ENCODE measurements at regions not wholly inside any gene's neighbourhood (a gene's known extent, or its start where the extent isn't known, plus 50 kb on each side); places are given as distances from the start of the nearest gene placed in this dataset.

DNA sequence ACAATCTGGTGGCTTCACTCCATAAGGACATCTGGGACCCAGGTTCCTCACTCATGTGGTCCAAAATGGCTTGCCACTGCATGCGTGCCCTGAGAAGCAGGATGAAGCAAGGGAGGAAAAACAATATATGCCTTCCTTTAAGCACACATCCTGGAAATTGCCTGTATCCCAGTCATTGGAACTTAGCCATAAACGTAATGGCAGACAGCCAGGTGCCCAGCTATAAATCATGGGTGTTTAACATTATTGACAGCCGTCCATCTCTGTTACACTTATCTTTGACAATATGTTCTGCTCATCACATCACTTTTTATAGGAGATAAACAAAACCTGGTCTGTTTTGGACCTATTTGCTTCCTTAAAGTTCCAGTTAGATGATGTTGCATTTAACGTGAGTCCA lies 181.0 kb downstream of the AASDH start:
- no peak for DNase-seq (ENCODE audit: low spot score)

DNA sequence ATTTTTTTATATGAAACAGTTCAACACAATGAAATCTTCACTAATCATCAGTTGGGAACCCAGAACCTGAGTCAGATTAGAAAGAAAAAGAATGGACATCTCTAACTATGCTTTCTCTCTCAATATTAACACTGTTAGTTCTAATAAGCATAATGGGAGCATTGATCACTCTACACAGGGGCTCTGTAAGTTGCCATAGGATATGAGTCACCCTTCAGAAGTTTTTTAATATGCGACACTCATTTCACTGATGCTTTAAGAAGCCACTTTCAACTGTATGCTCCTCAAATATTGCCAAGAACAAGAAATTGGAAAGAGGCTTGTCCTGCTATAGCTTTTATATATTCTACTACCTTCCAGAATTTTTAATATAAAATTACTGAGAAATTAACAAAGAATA lies 187.0 kb downstream of the AASDH start:
- no peak for DNase-seq (ENCODE audit: low spot score)

DNA sequence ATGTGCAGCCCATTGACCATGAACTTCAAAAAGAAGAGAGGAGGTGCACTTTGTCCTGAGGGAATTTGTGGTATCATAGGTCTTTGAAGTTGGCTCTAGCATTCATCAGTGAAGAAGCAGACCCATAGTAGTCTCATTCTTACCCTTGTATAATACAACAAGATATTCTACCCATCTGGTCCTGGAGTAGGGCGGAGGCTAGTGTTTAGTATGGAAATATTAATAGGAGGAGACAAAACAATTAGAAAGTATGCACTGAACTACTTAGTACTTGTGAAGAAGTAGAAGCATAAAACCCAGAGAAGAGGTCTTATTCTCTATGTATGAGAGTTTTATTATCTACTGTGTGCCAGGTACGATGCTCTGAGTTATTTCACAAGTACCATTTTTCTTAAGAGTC lies 189.0 kb downstream of the AASDH start:
- DNase-seq (ENCODE audit: low spot score) = no peak

DNA sequence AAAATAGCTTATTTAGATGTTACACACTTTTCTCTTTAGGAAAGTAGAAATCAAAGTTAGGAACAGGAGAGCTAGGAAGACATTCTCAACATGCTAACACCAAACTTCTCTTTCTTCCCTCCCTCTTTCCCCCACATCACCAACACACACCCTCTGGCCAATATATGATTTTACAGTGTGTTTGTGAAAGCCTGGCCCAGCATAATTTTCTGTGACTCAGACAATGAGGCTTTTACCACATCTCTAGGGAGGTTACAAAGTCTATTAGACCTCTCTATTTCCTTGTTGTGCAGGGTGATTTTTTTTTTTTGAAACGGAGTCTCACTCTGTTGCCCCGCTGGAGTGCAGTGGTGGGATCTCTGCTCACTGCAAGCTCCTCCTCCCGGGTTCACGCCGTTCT lies 189.9 kb downstream of the AASDH start:
- no peak for DNase-seq (ENCODE audit: low spot score)

DNA sequence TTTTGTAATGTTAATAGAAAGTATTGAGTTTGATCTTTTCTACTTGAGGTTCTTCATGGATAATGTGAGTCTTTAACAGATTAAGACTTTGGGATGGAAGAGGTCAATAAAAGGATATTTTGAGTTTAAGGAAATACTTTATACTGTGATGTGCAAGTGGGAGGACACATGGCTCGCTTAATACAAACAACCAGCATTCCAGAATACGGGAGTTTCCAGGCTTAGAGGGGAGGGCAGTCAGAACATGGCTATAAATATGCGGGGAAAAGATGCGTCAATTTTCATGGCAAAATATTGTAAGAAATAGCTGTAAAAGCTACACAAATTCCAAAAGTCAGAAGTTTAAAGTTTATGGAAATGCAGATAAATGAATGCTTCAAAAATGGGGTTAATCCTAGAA lies 192.3 kb downstream of the AASDH start:
- no peak for DNase-seq (ENCODE audit: low spot score)

DNA sequence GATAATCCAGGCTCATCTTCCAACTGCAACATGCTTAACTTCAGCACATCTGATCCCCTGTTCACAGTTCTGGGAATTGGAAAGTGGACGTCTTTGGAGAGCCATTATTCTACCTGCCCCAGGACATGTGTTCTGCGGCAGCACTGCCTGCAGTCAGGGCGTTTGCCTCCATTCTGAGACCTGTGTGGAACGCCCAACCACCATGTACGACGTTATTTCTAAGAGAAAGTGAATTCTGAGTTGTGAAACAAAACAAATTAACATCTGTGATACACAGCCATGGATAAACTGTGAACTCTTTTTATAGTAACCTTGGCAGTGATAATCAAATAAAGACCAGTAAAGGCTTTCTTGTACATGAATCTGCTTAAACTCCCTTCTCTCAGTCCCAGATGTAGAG lies 195.8 kb downstream of the AASDH start:
- DNase-seq (ENCODE audit: low spot score) = no peak

DNA sequence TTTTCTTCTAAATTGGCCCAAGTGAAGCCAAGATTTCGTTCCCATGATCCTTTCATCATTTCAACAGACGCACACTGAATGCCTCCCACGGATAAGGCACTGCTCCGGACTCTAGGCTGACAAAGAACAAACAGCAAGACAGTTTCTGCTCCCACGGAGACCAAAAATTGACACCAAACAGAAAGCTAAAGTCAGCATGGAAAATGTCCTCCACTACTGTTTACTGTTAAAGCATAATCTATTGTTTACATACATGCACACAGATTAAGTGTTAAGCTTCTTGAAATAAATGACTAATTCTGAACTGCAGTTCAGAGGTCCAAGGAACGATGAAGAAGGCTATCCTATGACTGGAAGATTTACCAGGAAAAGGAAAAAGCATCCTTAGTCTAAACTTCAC lies 199.6 kb downstream of the AASDH start:
- DNase-seq (ENCODE audit: low spot score) = no peak

DNA sequence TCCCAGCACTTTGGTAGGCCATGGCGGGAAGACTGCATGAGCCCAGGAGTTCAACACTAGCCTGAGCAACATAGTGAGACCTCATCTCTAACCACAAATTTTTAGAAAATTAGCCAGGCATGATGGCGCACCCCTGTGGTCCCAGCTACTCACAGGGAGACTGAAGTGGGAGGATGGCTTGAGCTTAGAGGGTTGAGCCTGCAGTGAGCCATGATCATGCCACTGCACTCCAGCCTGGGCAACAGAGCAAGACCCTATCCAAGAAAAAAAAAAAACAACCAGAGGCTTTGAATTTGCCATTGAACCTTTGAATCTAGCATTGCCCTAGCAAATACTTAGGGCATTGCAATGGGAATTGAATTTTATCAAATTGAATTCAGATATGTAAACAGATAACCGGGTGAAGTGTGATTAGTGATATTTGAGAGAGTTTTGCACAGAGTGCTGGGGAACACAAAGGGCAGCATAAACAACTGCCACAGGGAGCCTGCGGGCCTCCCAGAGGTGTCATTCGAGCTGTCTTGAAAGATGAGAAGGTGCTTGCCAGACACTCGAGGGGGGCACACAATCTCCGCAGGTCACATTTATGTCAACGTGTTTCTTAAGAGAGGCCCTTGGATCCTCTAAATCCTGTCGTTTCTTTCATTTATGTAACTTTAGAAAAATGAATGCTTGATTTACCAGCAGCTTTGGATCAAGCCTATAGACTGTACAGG lies 200.3 kb downstream of the AASDH start:
- no peak for DNase-seq (ENCODE audit: low spot score)

DNA sequence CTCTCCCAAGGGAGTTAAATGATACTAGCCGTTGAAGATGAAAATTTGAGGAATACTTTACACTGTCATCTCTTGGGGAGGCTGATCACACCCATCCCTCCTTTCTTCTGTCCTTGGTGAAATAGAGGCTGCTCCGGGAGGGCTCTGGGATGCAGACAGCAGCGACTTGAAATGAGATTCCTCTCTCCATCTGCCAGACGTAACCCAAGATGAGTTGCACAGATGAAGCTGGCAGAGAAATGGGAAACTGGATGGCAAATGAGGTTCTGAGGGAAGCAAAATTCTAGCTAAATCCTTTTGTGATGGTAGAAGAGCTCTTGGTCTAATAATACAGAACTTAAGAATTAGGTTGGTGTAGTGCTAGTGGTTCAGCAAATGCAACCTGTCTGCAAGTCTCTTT lies 201.4 kb downstream of the AASDH start:
- no peak for DNase-seq (ENCODE audit: low spot score)

DNA sequence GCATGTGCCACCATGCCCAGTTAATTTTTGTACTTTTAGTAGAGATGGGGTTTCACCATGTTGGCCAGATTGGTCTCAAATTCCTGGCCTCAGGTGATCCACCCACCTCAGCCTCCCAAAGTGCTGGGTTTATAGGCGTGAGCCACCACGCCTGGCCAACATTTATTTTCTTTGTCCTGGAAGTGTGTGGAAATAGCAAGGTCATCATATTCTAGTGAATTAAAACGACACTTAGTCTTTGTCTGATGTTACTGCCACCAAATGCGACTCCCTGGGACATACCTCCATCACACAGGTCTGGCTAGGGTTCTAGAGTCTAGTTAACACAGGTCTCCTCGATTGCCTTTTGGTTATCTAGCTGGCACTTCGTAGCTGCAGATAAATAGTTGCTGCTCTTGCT lies 203.1 kb downstream of the AASDH start:
- no peak for DNase-seq (ENCODE audit: low spot score)

DNA sequence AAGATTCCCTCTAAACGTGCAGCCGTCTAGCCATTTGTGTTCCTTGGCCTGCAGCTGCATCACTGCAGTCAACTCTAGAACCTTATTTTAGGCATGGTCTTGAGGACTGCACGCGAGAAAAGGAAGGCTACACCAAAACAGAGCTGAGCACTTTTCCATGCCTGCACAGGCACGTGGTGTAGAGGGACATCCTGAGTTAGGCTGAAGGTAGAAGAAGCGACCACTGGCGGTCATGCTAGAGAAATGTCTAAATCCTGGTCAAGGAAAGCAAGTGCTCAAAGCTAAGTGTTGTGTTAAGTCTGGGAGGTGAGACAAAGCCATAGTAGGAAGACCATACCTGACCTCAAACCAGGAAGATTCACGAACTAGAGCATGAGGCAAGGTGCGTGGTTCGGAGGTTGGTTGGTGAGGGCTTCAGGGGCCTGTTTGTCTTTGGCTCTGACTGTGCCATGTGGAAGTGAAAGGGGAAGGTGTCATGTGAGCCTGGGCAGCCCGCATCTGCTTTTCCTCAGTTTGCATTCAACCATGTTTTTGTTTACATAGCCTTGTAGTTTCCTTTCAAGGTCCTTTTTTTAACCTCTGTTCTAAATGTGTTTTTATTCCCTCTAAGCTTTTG lies 203.8 kb downstream of the AASDH start:
- DNase-seq (ENCODE audit: low spot score) = no peak

DNA sequence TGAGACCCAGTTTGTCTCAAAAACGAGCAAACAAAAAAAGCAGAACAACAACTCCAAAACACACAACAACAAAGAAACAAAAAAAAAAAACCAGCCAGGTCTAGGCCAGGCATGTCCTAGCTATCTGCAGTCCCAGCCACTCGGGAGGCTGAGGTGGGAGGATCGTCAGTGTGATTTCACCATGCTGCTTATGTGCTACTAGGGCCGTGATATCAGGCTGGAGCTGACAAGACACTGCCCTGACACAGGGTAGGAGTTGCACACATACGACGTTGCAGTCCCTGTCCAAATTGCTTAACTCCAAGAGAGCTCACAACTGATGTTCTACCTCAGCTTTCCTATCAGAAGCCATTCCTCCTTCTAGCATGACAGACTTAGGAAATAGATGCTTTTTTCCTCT lies 204.9 kb downstream of the AASDH start:
- DNase-seq (ENCODE audit: low spot score) = no peak

DNA sequence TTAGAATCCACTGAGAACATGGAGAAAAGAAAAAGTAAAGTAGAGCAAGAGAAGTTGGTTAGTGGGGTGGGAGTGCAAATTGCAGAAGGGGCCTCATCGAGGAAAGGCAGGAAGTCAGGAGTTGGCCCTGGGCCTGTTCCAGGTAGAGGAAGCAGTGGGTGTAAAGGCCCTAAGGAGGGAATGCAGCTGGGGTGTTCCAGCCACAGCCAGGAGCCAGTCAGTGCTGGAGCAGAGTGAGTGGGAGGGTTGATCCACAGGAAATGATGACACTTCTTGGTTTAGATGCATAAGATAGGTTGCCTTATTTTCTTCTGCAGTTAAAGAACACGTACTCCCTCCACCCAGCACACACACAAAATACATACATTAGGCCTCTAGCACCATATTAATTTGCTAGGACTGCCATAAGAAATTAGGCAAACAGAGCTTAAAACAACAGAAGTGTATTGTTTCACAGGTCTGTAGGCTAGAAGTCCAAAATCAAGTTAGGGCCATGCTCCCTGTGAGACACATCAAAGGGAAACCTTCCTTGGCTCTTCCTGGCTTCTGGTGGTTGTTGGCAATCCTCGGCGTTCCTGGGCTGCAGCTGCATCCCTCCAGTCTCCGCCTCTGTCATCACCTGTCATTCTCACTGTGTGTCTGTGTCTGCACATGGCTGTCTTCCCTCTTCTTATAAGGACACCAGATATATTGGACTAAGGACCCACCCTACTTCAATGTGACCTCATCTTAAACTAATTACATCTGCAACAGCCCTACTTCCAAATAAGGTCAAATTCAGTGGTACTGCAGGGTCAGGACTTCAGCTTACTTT lies 205.9 kb downstream of the AASDH start:
- DNase-seq (ENCODE audit: low spot score) = no peak

DNA sequence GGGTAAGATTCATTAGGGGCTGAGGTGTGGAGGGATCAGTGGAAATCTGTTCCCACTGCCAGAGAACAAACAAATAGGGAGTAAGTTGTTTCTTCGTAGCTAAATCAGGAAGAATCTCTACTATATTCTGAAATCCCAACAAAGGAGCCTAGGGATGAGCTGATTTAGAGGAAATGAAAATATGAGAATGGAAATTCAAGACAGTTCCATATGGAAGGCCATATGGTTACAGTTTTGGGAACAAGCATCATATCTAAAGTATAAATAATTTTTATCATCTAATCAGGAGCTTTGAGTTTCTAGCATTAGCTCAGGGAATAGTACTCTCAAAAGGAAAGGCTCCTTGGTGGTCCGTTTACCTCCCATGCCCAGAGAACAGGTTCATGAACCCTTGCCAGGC lies 218.2 kb downstream of the AASDH start:
- DNase-seq (ENCODE audit: low spot score) = no peak

DNA sequence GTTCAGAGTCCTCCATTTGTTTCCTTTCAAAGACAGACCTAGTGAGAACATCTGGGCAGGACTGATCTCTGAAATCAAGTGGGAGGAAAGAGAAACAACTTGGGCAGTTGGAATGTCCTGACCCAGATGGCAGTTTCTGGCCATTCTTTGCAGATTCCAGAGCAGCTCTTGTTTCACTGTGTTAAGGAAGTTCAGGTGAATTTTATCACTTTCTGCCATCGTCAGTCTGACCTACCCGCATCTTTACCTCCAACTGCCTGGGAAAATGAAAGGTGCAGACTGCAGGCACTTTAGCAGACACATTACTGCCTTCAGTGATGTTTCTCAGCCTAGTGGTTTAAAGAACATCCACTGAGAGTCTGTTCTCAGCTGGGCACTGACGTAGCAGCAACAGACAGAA lies 216.2 kb downstream of the CEP135 start:
- DNase-seq (ENCODE audit: low spot score) = no peak

DNA sequence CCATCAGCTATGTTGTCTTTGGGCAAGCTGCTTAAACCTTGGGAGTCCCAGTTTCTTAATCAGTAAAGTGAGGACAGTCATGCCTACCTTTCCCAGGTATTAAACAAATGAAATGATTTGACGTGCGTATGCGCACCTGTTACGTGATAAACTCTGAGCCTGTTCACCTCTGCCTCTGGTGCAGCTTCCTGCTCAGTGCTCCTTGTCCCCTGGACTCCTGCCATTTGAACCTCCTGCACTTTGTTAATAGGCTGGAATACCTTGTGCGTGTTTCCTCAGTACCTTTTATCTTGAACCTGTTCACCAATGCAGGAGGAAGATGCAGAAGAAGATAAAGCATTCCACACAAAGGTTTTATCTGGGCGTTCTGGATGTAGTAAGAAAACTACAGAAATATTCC lies 211.9 kb downstream of the CEP135 start:
- DNase-seq (ENCODE audit: low spot score) = no peak

DNA sequence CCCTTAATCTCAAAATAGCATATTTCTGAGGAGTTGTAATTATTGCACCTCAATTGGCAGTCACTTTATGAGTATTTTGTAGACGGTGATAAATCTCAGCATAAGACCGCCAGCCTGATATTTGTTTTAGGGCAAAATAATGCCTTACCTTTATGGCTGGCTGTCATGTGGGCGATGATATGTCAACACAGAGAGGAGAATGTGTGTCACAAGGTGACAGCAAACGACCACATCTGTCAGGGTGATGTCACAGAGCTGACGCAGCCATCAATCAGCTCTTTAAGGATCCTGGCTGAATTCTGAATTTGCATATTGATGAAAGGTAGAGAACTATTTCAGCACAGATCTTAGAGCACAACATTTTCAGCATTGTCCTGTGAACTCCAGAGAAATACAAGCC lies 209.7 kb downstream of the CEP135 start:
- no peak for DNase-seq (ENCODE audit: low spot score)

DNA sequence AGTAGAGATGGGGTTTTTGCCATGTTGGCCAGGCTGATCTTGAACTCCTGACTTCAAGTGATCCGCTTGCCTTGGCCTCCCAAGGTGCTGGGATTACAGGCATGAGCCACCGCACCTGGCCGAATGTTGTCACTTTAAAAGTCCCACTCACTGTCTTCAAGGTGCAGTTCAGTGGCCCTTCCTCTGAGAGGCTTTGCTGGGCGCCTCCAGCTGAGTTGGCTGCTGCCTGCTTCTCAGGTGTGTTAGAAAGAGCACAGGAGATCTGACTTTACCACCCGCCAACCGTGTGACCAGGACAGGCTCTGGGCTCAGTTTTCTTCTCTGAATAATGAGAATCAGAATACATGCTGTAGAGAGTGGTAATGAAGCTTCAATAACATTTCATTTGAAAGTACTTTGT lies 207.4 kb downstream of the CEP135 start:
- DNase-seq (ENCODE audit: low spot score) = no peak

DNA sequence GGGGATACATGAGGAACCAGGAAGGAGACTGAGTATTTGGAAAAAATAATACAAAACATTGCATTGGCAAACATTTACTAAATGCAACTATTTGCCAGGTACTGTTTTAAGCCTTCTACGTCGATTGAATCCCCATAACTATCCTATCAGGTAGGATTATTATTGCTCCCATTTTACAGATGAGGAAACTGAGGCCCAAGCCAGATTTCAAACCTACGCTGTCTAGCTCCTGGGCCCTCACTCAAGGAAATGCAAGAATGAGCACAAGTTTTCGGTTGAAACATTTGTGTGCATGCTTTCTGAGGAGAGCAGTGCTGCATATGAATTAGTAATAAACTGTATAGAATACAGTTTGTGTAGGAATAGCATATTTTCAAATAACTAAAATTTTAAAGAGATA lies 206.7 kb downstream of the CEP135 start:
- DNase-seq (ENCODE audit: low spot score) = no peak

DNA sequence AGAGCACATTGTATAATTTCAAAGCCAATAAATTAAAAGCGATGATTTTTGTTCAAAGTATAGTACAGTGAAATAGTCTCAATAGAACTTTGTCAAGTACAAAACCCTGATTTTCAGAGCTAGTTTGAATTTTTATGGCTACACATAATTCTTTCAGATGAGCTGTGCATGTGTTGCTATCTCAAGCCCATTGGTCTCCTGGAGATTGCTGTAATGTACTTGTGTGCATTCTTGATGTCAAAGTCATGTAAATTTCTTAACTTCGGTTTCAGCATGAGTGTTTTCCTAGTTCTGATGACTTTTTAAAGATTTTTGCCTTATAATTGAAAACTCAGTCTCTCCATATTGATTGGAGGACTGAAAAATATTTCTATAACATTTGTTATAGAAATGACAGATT lies 200.8 kb downstream of the CEP135 start:
- DNase-seq (ENCODE audit: low spot score) = no peak

DNA sequence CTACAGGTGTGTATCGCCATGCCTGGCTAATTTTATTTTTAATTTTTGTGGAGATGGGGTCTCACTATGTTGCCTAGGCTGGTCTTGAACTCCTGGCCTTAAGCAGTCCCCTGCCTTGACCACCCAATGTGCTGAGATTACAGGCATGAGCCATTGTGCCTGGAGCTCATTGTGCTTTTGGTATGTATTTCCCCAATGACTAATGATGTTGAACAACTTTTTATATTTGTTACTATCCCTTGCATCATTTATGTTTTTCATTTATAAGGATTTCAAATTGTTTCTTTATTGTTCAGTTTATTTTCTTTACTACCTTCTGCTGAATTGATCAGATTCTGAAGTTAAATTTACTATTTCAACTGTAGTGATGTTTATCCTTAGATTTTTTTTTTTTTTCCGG lies 199.7 kb downstream of the CEP135 start:
- no peak for DNase-seq (ENCODE audit: low spot score)

DNA sequence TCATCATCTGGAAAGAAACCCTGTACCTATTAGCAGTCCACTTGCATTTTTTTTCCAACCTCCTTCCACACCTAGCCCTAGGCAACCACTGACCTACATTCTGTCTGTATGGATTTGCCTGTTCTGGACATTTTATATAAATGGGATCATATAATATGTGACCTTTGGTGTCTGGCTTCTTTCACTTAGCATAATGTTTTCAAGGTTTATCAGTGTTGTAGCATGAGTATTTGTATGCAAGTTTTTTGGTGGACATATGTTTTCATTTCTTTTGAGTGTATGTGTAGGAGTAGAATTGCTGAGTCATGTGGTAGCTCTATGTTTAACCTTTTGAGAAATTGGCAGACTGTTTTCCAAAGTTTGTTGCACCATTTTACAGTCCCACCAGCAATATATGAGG lies 198.6 kb downstream of the CEP135 start:
- DNase-seq (ENCODE audit: low spot score) = peak; percentile 43

DNA sequence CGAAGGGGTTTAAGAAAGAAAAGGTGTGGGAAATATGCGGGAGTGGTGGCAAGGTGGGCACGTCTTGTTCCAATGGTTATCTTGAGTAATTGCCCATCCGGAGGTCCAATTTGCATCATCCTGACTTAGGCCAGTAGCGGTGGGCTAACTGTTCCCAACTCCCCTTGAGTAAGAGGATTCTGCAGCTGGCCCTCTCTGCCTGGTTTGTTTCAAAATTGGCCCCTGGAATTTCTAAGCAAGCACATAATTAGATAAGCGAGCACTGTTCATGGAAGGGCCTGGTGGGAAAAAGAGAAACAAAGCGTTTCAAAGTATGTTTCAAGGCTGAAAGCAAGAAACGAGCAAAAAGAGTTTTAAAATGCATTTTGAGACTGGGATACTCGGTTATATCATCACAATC lies 198.2 kb downstream of the CEP135 start:
- no peak for DNase-seq (ENCODE audit: low spot score)
